Ovary (tissue), 7 donors: ENCODE measurements at regions not wholly inside any gene's neighbourhood (a gene's known extent, or its start where the extent isn't known, plus 50 kb on each side); places are given as distances from the start of the nearest gene placed in this dataset.

Source experiments
- DNase-seq, 5 donors: peaks; one replicate each; pipeline ENCODE4 v3.0.0-alpha.2; 2019 to 2020
- H3K27ac ChIP-seq, 2 donors: fragments of 200-600 bp; one replicate each; pipeline versions ENCODE4 v1.5.1 to v1.8.0; 2019 to 2022
- H3K27me3 ChIP-seq: fragments of 200-600 bp; one replicate; pipeline ENCODE4 v1.8.0; 2022
- H3K36me3 ChIP-seq: fragments of 200-600 bp; sonication (generic); one replicate; pipeline ENCODE4 v1.5.1; 2019
- H3K4me1 ChIP-seq: one replicate; pipeline ENCODE4 v1.8.1; 2013; ENCODE audit warnings: mild to moderate bottlenecking, moderate library complexity; ENCODE audit not compliant: insufficient read depth
- H3K4me3 ChIP-seq: fragments of 200-600 bp; sonication (generic); one replicate; pipeline ENCODE4 v1.5.1; 2017
- H3K9me3 ChIP-seq, 2 donors: fragments of 200-600 bp in 1 of 2; sonication (generic) in 1 of 2; one replicate each; pipeline versions ENCODE4 v1.5.1 to v1.8.1; 2013 to 2019; ENCODE audit warnings: mild to moderate bottlenecking in 1 of 2, moderate library complexity in 1 of 2
- CTCF ChIP-seq, 3 donors: fragments of 450-650 bp in 2 of 3; fragments of 200-600 bp in 1 of 3; IDR thresholded peaks; one replicate each; pipeline versions ENCODE4 v1.5.1 to v1.8.0; 2016 to 2022; ENCODE audit warnings: antibody characterized with exemption in 3 of 3, mild to moderate bottlenecking in 1 of 3
- EP300 ChIP-seq: sonication (generic); formaldehyde crosslinking; IDR thresholded peaks from one replicate; pipeline ENCODE4 v1.6.1; 2017; ENCODE audit warnings: antibody characterized with exemption
- POLR2A ChIP-seq: fragments of 450-650 bp; IDR thresholded peaks from one replicate; pipeline ENCODE4 v1.6.1; 2017; ENCODE audit warnings: antibody characterized with exemption, mild to moderate bottlenecking, moderate library complexity
- WGBS, 3 donors: extraction: QIAGEN DNeasy Blood & Tissue Kit in 1 of 3; methylation state at CpG; one replicate each; pipeline versions ENCODE4 v1.1.5 to v1.1.7; 2013 to 2017; 5-methylcytosine and 5-hydroxymethylcytosine counted together
- intact Hi-C, 4 donors: fragments of 100-400 bp; cut with DNase I; formaldehyde crosslinking; loops; one replicate each; pipeline versions ENCODE4 v1.11.0 to v1.15.1; 2022 to 2023
- donor health status: DM: no; HTN: no; CAD: no; lungs with moderate emphysema.
- donor health status: DM: no; HTN: no; CAD: no.
- donor health status: Bipolar disorder and iron deficiency.
- donor health status: DM: no; HTN: no; CAD: no.
- donor health status: DM: yes; HTN: yes; CAD: no.

- TF ChIP-seq EP300: no peak
- TF ChIP-seq POLR2A: no peak
- no peak for TF ChIP-seq CTCF (IDR thresholded peaks at IDR 0.05)
- no peaks in the 10 kb centered on the region for H3K36me3 ChIP-seq
- H3K27me3 ChIP-seq: no peaks in the 10 kb centered on the region
- no peak overlapping the region for H3K27ac ChIP-seq
- H3K4me3 ChIP-seq: no peak overlapping the region
- no peaks in the 10 kb centered on the region for H3K4me1 ChIP-seq
- intact Hi-C loops: loop anchor here in 1 of 4 donors (5.0 kb wide), 1 partner anchor 371 kb away; no protein-coding TSS in a partner anchor
- H3K9me3 ChIP-seq: no peaks in the 10 kb centered on the region
- DNase-seq: no peak
- 59 to 68% (median 64%) methylated on average over 4 of the region's 4 CpGs for WGBS, 3 donors
Observed at GRCh38 chr3:64398476-64398875, 173.2 kb upstream of the PRICKLE2 start.

- no peaks in the 10 kb centered on the region for H3K9me3 ChIP-seq
- no peak overlapping the region for H3K4me3 ChIP-seq
- H3K4me1 ChIP-seq: no peaks in the 10 kb centered on the region
- no peak for DNase-seq
- 74 to 81% (median 78%) methylated on average over 5 of the region's 5 CpGs for WGBS, 3 donors
- no peak for TF ChIP-seq POLR2A
- no peaks in the 10 kb centered on the region for H3K27me3 ChIP-seq
- no peak overlapping the region for H3K27ac ChIP-seq
- H3K36me3 ChIP-seq: no peaks in the 10 kb centered on the region
- intact Hi-C loops: loop anchor here in 1 of 4 donors (5.0 kb wide), 1 partner anchor 371 kb away; no protein-coding TSS in a partner anchor
Observed at GRCh38 chr3:64398006-64398405, 172.7 kb upstream of the PRICKLE2 start.

GRCh38 chr3:64397573-64397972 is 172.3 kb upstream of the PRICKLE2 start:
- no peak overlapping the region for H3K27ac ChIP-seq
- no peak for TF ChIP-seq POLR2A
- no peaks in the 10 kb centered on the region for H3K9me3 ChIP-seq
- no peaks in the 10 kb centered on the region for H3K36me3 ChIP-seq
- intact Hi-C loops: loop anchor here in 1 of 4 donors (5.0 kb wide), 1 partner anchor 370 kb away; no protein-coding TSS in a partner anchor
- H3K4me1 ChIP-seq: no peaks in the 10 kb centered on the region
- H3K4me3 ChIP-seq: no peak overlapping the region
- DNase-seq: no peak
- no peaks in the 10 kb centered on the region for H3K27me3 ChIP-seq
- WGBS, 3 donors: 71 to 82% (median 77%) methylated on average over 2 of the region's 2 CpGs

GRCh38 chr3:64395490-64395889 is 170.2 kb upstream of the PRICKLE2 start:
- Histone ChIP-seq H3K36me3 (no peaks in the 10 kb centered on the region), H3K4me1 (no peaks in the 10 kb centered on the region), H3K27ac (no peak overlapping the region), H3K9me3 (no peaks in the 10 kb centered on the region), H3K4me3 (no peak overlapping the region), H3K27me3 (no peaks in the 10 kb centered on the region)
- intact Hi-C loops: loop anchor here in 1 of 4 donors (5.0 kb wide), 1 partner anchor 368 kb away; no protein-coding TSS in a partner anchor
- no peak for TF ChIP-seq POLR2A
- no peak for TF ChIP-seq EP300
- no peak for TF ChIP-seq CTCF (IDR thresholded peaks at IDR 0.05)
- 73 to 91% (median 82%) methylated on average over 2 of the region's 2 CpGs for WGBS, 3 donors
- DNase-seq: no peak

- Histone ChIP-seq H3K9me3 (no peaks in the 10 kb centered on the region), H3K4me1 (no peaks in the 10 kb centered on the region), H3K27ac (no peak overlapping the region), H3K4me3 (no peak overlapping the region), H3K36me3 (no peaks in the 10 kb centered on the region), H3K27me3 (no peaks in the 10 kb centered on the region)
- DNase-seq: no peak
- TF ChIP-seq EP300: no peak
- no peak for TF ChIP-seq CTCF (IDR thresholded peaks at IDR 0.05)
- TF ChIP-seq POLR2A: no peak
- intact Hi-C loops: no loop called here
- 91 to 93% (median 93%) methylated on average over 5 of the region's 5 CpGs for WGBS, 3 donors
Observed at GRCh38 chr3:64393193-64393592, 167.9 kb upstream of the PRICKLE2 start.
